Suprapubic skin (tissue), 4 donors: ENCODE measurements at regions not wholly inside any gene's neighbourhood (a gene's known extent, or its start where the extent isn't known, plus 50 kb on each side); places are given as distances from the start of the nearest gene placed in this dataset.

Source experiments
- EP300 ChIP-seq: sonication (generic); formaldehyde crosslinking; IDR thresholded peaks from one replicate; pipeline ENCODE4 v1.6.1; 2017; ENCODE audit warnings: antibody characterized with exemption
- POLR2AphosphoS5 ChIP-seq, 3 donors: sonication (generic); formaldehyde crosslinking; IDR thresholded peaks; one replicate each; pipeline ENCODE4 v1.6.1; 2017; ENCODE audit warnings: antibody characterized with exemption in 3 of 3
- TF ChIP-seq, protein P1 (sequence below), 2 donors: fragments of 200-600 bp in 1 of 2; fragments of 450-650 bp in 1 of 2; sonication (generic) in 1 of 2; IDR thresholded peaks; one replicate each; pipeline ENCODE4 v1.5.1; 2016 to 2019; ENCODE audit warnings: antibody characterized with exemption in 2 of 2, mild to moderate bottlenecking in 1 of 2, moderate library complexity in 1 of 2

DNA sequence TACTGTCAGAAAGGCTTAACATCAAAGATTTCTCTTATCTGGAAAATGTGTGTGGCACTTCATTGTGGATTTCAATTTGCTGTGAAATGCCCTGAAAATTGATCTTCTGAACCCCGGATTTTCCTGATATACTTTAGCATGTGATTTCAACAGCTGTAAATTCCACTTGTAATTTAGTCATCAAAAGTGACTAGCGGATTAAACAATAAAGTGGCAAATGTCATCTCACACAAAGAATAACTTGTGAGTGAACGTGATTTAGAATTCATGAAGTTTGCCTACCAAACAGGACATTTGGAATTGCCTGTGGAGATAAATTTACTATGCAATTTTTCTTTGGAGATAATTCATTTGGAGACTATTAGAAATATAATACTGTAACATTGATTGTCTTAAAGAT lies 601.6 kb downstream of the COL12A1 start:
- TF ChIP-seq, protein P1, sequence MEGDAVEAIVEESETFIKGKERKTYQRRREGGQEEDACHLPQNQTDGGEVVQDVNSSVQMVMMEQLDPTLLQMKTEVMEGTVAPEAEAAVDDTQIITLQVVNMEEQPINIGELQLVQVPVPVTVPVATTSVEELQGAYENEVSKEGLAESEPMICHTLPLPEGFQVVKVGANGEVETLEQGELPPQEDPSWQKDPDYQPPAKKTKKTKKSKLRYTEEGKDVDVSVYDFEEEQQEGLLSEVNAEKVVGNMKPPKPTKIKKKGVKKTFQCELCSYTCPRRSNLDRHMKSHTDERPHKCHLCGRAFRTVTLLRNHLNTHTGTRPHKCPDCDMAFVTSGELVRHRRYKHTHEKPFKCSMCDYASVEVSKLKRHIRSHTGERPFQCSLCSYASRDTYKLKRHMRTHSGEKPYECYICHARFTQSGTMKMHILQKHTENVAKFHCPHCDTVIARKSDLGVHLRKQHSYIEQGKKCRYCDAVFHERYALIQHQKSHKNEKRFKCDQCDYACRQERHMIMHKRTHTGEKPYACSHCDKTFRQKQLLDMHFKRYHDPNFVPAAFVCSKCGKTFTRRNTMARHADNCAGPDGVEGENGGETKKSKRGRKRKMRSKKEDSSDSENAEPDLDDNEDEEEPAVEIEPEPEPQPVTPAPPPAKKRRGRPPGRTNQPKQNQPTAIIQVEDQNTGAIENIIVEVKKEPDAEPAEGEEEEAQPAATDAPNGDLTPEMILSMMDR (IDR thresholded peaks at IDR 0.05) = no peak
- TF ChIP-seq EP300 (no peak), POLR2AphosphoS5 (IDR thresholded peaks at IDR 0.05) (no peak)
